HG02763 (cell line): ENCODE measurements at regions not wholly inside any gene's neighbourhood (a gene's known extent, or its start where the extent isn't known, plus 50 kb on each side); places are given as distances from the start of the nearest gene placed in this dataset.
"Not testable (repeated sequence)": the region's sequence is repeated elsewhere in the genome, so short reads cannot be mapped to it uniquely, and the experiment has no call there.

Experiments used
- ATAC-seq: cut with Tn5 transposase; IDR thresholded peaks from one replicate; pipeline ENCODE4 v1.9.1; 2021; ENCODE audit warnings: mild to moderate bottlenecking, moderate library complexity; ENCODE audit not compliant: unreplicated experiment

- ATAC-seq = no peak
These were observed 416.6 kb upstream of the CLINT1 start for GRCh38 chr5:158275511-158275910.

- no peak for ATAC-seq
These were observed 414.1 kb upstream of the CLINT1 start for GRCh38 chr5:158273035-158273434.

GRCh38 chr5:158272409-158272808, 413.5 kb upstream of the CLINT1 start:
- ATAC-seq = no peak

- no peak for ATAC-seq
These were observed 412.1 kb upstream of the CLINT1 start for GRCh38 chr5:158270996-158271554.

GRCh38 chr5:158268286-158268685, 409.3 kb upstream of the CLINT1 start:
- ATAC-seq = no peak

GRCh38 chr5:158267228-158267627, 408.3 kb upstream of the CLINT1 start:
- no peak for ATAC-seq

GRCh38 chr5:158265931-158266700, 407.2 kb upstream of the CLINT1 start:
- no peak for ATAC-seq

- no peak for ATAC-seq
These were observed 406.4 kb upstream of the CLINT1 start for GRCh38 chr5:158265346-158265745.

GRCh38 chr5:158264264-158264663, 405.3 kb upstream of the CLINT1 start:
- no peak for ATAC-seq

- no peak for ATAC-seq
These were observed 402.9 kb upstream of the CLINT1 start for GRCh38 chr5:158261674-158262367.

- no peak for ATAC-seq
These were observed 397.2 kb upstream of the CLINT1 start for GRCh38 chr5:158256096-158256495.

- ATAC-seq = no peak
These were observed 396.7 kb upstream of the CLINT1 start for GRCh38 chr5:158255609-158256008.

GRCh38 chr5:158246661-158247060, 387.7 kb upstream of the CLINT1 start:
- no peak for ATAC-seq

- no peak for ATAC-seq
These were observed 386.6 kb upstream of the CLINT1 start for GRCh38 chr5:158245513-158245912.

GRCh38 chr5:158244882-158245281, 385.9 kb upstream of the CLINT1 start:
- ATAC-seq = no peak

- ATAC-seq = no peak
These were observed 377.8 kb upstream of the CLINT1 start for GRCh38 chr5:158236511-158237335.

- no peak for ATAC-seq
These were observed 376.2 kb upstream of the CLINT1 start for GRCh38 chr5:158235159-158235547.

- ATAC-seq = no peak
These were observed 375.6 kb upstream of the CLINT1 start for GRCh38 chr5:158234323-158235158.

GRCh38 chr5:158233735-158234322, 374.9 kb upstream of the CLINT1 start:
- ATAC-seq = no peak

- ATAC-seq = not testable (repeated sequence)
These were observed 368.4 kb upstream of the CLINT1 start for GRCh38 chr5:158227314-158227713.
